HepG2 (cell line): ENCODE measurements at regions not wholly inside any gene's neighbourhood (a gene's known extent, or its start where the extent isn't known, plus 50 kb on each side); places are given as distances from the start of the nearest gene placed in this dataset.

Experiments
- ATAC-seq: fragments of 200-7000 bp; cut with Tn5 transposase; 3 replicates; pipeline ENCODE4 v1.9.1; 2020; ENCODE audit warnings: mild to moderate bottlenecking, moderate library complexity
- BruUV-seq: library from RNA; stranded (reverse); fragments of 400-500 nt; replicated peaks from 2 replicates; lab custom pipeline; 2021; lab: Mats Ljungman, UMichigan
- CTCF ChIA-PET: fragments of 300-600 bp; formaldehyde crosslinking; extraction: SDS; loops from one replicate; lab custom pipeline; 2021; ENCODE audit warnings: low total read pairs, inconsistent platforms, low intra/inter-chr PET ratio; lab: Yijun Ruan, JAX
- POLR2A ChIA-PET: fragments of 350-600 bp; sonication (Branson Sonifier 250); formaldehyde crosslinking; loops from one replicate; lab custom pipeline; 2020; ENCODE audit warnings: antibody characterized with exemption, inconsistent platforms; lab: Yijun Ruan, JAX
- DNase-seq: peaks from one replicate; pipeline ENCODE4 v3.0.0-alpha.2; 2015; ENCODE audit warnings: low spot score
- FAIRE-seq: peaks from 3 replicates; lab custom pipeline; 2011; peaks lifted over from hg19 to GRCh38; lab: Jason Lieb, UNC
- H2AFZ ChIP-seq: one replicate; pipeline ENCODE4 v1.6.1; 2011; ENCODE audit warnings: low read length, inconsistent platforms
- H3K27ac ChIP-seq: fragments of 300-600 bp; 3 replicates; pipeline ENCODE4 v1.8.0; 2011; ENCODE audit warnings: mixed run types, mild to moderate bottlenecking, mixed read lengths, low read length, inconsistent platforms; ENCODE audit not compliant: insufficient read depth; ENCODE audit errors: extremely low read length
- H3K27me3 ChIP-seq, 2 experiments: fragments of 200-600 bp in 1 of 2; 2 replicates in 1 of 2; 3 replicates in 1 of 2; pipeline versions ENCODE4 v1.6.0 to v1.8.0; 2011; ENCODE audit warnings: low read length in 2 of 2, mild to moderate bottlenecking in 2 of 2, moderate library complexity in 2 of 2, inconsistent platforms in 1 of 2; ENCODE audit not compliant: insufficient read depth in 2 of 2, control insufficient read depth in 1 of 2
- H3K36me3 ChIP-seq, 2 experiments: fragments of 200-600 bp in 1 of 2; replicated peaks in 1 of 2; 2 replicates in 1 of 2; 3 replicates in 1 of 2; pipeline versions ENCODE4 v1.5.1 to v1.8.0; 2011; ENCODE audit warnings: low read length in 2 of 2, inconsistent platforms in 1 of 2; ENCODE audit not compliant: insufficient read depth in 2 of 2, control insufficient read depth in 1 of 2
- H3K4me1 ChIP-seq: 2 replicates; pipeline ENCODE4 v1.5.1; 2012; ENCODE audit warnings: low read length, inconsistent platforms; ENCODE audit not compliant: insufficient read depth
- H3K4me2 ChIP-seq: 2 replicates; pipeline ENCODE4 v1.6.0; 2011; ENCODE audit warnings: low read depth, low read length, inconsistent platforms
- H3K4me3 ChIP-seq, 3 experiments: fragments of 200-600 bp in 1 of 3; sonication (generic), shearing (Covaris generic) in 1 of 3; replicated peaks in 1 of 3; 2 replicates each; pipeline ENCODE4 v1.5.1; 2011 to 2016; ENCODE audit warnings: low read length in 3 of 3, inconsistent platforms in 2 of 3, low read depth in 2 of 3, mild to moderate bottlenecking in 2 of 3, control low read depth in 1 of 3, mixed read lengths in 1 of 3; ENCODE audit not compliant: insufficient read depth in 1 of 3
- H3K79me2 ChIP-seq: one replicate; pipeline ENCODE4 v1.6.1; 2011; ENCODE audit warnings: low read length, inconsistent platforms; ENCODE audit not compliant: insufficient read depth
- H3K9ac ChIP-seq: 2 replicates; pipeline ENCODE4 v1.6.0; 2011; ENCODE audit warnings: mild to moderate bottlenecking, low read depth, low read length, inconsistent platforms; ENCODE audit not compliant: insufficient read depth
- H3K9me3 ChIP-seq: 2 replicates; pipeline ENCODE4 v1.5.1; 2012; ENCODE audit warnings: mild to moderate bottlenecking, low read length
- H4K20me1 ChIP-seq: 2 replicates; pipeline ENCODE4 v1.6.0; 2011; ENCODE audit warnings: inconsistent platforms, mild to moderate bottlenecking, low read length, moderate library complexity; ENCODE audit not compliant: insufficient read depth
- ATM ChIP-seq: fragments of 450-650 bp; IDR thresholded peaks from 2 replicates; pipeline ENCODE4 v1.7.1; 2017; ENCODE audit warnings: mild to moderate bottlenecking, borderline replicate concordance
- GZF1 ChIP-seq: sonication (generic); formaldehyde crosslinking; IDR thresholded peaks from 2 replicates; pipeline ENCODE4 v1.5.1; 2020; ENCODE audit warnings: mild to moderate bottlenecking, missing genetic modification reagents
- HHEX ChIP-seq: IDR thresholded peaks from 2 replicates; pipeline ENCODE4 v1.6.1; 2016; ENCODE audit warnings: control low read depth
- MTA1 ChIP-seq: sonication (generic); formaldehyde crosslinking; IDR thresholded peaks from 2 replicates; pipeline ENCODE4 v1.4.0; 2020; ENCODE audit warnings: missing genetic modification reagents, mild to moderate bottlenecking, borderline replicate concordance
- NFAT5 ChIP-seq: sonication (generic); formaldehyde crosslinking; IDR thresholded peaks from 2 replicates; pipeline ENCODE4 v1.4.0; 2020; ENCODE audit warnings: missing genetic modification reagents
- SKIL ChIP-seq: sonication (generic); formaldehyde crosslinking; IDR thresholded peaks from 2 replicates; pipeline ENCODE4 v1.8.0; 2022; ENCODE audit warnings: missing genetic modification reagents, mild to moderate bottlenecking, moderate library complexity, borderline replicate concordance
- SMC3 ChIP-seq: IDR thresholded peaks from 2 replicates; pipeline ENCODE4 v1.6.1; 2011; ENCODE audit warnings: low read length, improper control_type of control experiment
- SOX6 ChIP-seq, 2 experiments: fragments of 450-650 bp in 1 of 2; sonication (generic) in 1 of 2; formaldehyde crosslinking in 1 of 2; IDR thresholded peaks; 2 replicates each; pipeline versions ENCODE4 v1.4.0 to v1.6.1; 2017 to 2020; ENCODE audit warnings: antibody characterized with exemption in 1 of 2, mild to moderate bottlenecking in 1 of 2, missing genetic modification reagents in 1 of 2
- ZBTB38 ChIP-seq: sonication (generic); formaldehyde crosslinking; IDR thresholded peaks from 2 replicates; pipeline ENCODE4 v1.5.1; 2020; ENCODE audit warnings: mild to moderate bottlenecking, missing genetic modification reagents
- ZNF143 ChIP-seq: sonication (generic); formaldehyde crosslinking; IDR thresholded peaks from 2 replicates; pipeline ENCODE4 v1.4.0; 2020; ENCODE audit warnings: missing genetic modification reagents
- WGBS: methylation state at CpG from one replicate; pipeline ENCODE4 v1.1.6; 2017; ENCODE audit warnings: low lambda C conversion rate; 5-methylcytosine and 5-hydroxymethylcytosine counted together
- in situ Hi-C: cut with HindIII; loops from 2 replicates; pipeline ENCODE4 v1.10.0; 2017; ENCODE audit warnings: low pct_unique_long_range_greater_than_20kb; ENCODE audit not compliant: extremely low pct_ligation_motif_present
- intact Hi-C: fragments of 100-400 bp; cut with micrococcal nuclease; formaldehyde crosslinking; loops from one replicate; pipeline ENCODE4 v1.10.0; 2022; ENCODE audit not compliant: unreplicated experiment

- Histone ChIP-seq H3K4me2 (no peak overlapping the region), H3K9me3 (no peaks in the 10 kb centered on the region), H3K79me2 (no peaks in the 10 kb centered on the region), H3K27ac (no peak overlapping the region), H3K4me3 (no peak overlapping the region), H3K4me1 (no peaks in the 10 kb centered on the region), H3K27me3 (no peaks in the 10 kb centered on the region; a peak in 1 of 5 replicates), H3K36me3 (no peaks in the 10 kb centered on the region), H2AFZ (no peak overlapping the region), H4K20me1 (0 out of 2 replicates have a peak, but pooled peaks cover 2% of the 10 kb centered on the region), H3K9ac (no peak overlapping the region)
- FAIRE-seq (no peak), ATAC-seq (no peak), DNase-seq (no peak)
- ChIA-PET POLR2A (no interaction called here), CTCF (no interaction called here)
- WGBS = 15% methylated on average over 11 of the region's 11 CpGs
- TF ChIP-seq SMC3 (no peak), ATM (no peak), HHEX (no peak), MTA1 (no peak), SKIL (no peak)
- no TSS peak for BruUV-seq
- intact Hi-C loops (no loop called here), in situ Hi-C loops (no loop called here)
Observed at GRCh38 chr1:36625935-36626310, 143.2 kb upstream of the CSF3R start.

- H3K4me1 ChIP-seq = no peaks in the 10 kb centered on the region
- ATAC-seq = no peak
- no TSS peak for BruUV-seq
- no peak for DNase-seq
- in situ Hi-C loops = no loop called here
- 55% methylated on average over 5 of the region's 6 CpGs for WGBS
- H3K9ac ChIP-seq = no peak overlapping the region
- FAIRE-seq = no peak
- ChIA-PET POLR2A (no interaction called here), CTCF (no interaction called here)
- no peaks in the 10 kb centered on the region for H3K36me3 ChIP-seq
- no peaks in the 10 kb centered on the region; a peak in 1 of 5 replicates for H3K27me3 ChIP-seq
- 0 out of 2 replicates have a peak, but pooled peaks cover 2% of the 10 kb centered on the region for H4K20me1 ChIP-seq
- no peak overlapping the region for H3K4me2 ChIP-seq
- no peaks in the 10 kb centered on the region for H3K79me2 ChIP-seq
- no peak overlapping the region for H2AFZ ChIP-seq
- H3K27ac ChIP-seq = no peak overlapping the region
- H3K4me3 ChIP-seq = no peak overlapping the region
- intact Hi-C loops = no loop called here
- no peaks in the 10 kb centered on the region for H3K9me3 ChIP-seq
- TF ChIP-seq ZBTB38 (no peak), ZNF143 (no peak), SOX6 (IDR thresholded peaks at IDR 0.05) (no peak), SOX6 (CRISPR knock-in tag; IDR thresholded peaks at IDR 0.05) (no peak), MTA1 (no peak), GZF1 (CRISPR knock-in tag) (no peak), NFAT5 (CRISPR knock-in tag) (no peak)
Observed at GRCh38 chr1:36625253-36625934, 142.7 kb upstream of the CSF3R start.
